Thyroid gland (tissue), 4 donors: ENCODE measurements at regions not wholly inside any gene's neighbourhood (a gene's known extent, or its start where the extent isn't known, plus 50 kb on each side); places are given as distances from the start of the nearest gene placed in this dataset.
"Not testable (repeated sequence)": the region's sequence is repeated elsewhere in the genome, so short reads cannot be mapped to it uniquely, and the experiment has no call there.

ENCODE experiments used
- DNase-seq, 2 donors: peaks; one replicate each; pipeline ENCODE4 v3.0.0-alpha.2; 2019
- H3K27ac ChIP-seq, 3 donors: fragments of 200-600 bp; sonication (generic); 1 replicate in 2 of 3; 2 replicates in 1 of 3; pipeline ENCODE4 v1.5.1; 2016 to 2019; ENCODE audit warnings: mild to moderate bottlenecking in 1 of 3, moderate library complexity in 1 of 3
- H3K27me3 ChIP-seq: fragments of 200-600 bp; sonication (generic); one replicate; pipeline ENCODE4 v1.5.1; 2019
- H3K36me3 ChIP-seq, 2 donors: fragments of 200-600 bp; sonication (generic); one replicate each; pipeline ENCODE4 v1.5.1; 2016 to 2019
- H3K4me1 ChIP-seq, 2 donors: fragments of 200-600 bp; sonication (generic); one replicate each; pipeline ENCODE4 v1.5.1; 2017 to 2019
- H3K4me3 ChIP-seq, 3 donors: fragments of 200-600 bp; sonication (generic); replicated peaks in 1 of 3; 1 replicate in 2 of 3; 2 replicates in 1 of 3; pipeline ENCODE4 v1.5.1; 2016; ENCODE audit warnings: mild to moderate bottlenecking in 1 of 3
- H3K9me3 ChIP-seq: fragments of 200-600 bp; sonication (generic); one replicate; pipeline ENCODE4 v1.5.1; 2017
- POLR2A ChIP-seq, 2 donors: fragments of 450-650 bp; IDR thresholded peaks; one replicate each; pipeline ENCODE4 v1.6.1; 2017; ENCODE audit warnings: antibody characterized with exemption in 2 of 2, mild to moderate bottlenecking in 2 of 2, moderate library complexity in 1 of 2
- WGBS, 2 donors: methylation state at CpG; one replicate each; pipeline ENCODE4 v1.1.5; 2017; 5-methylcytosine and 5-hydroxymethylcytosine counted together
- intact Hi-C: fragments of 100-400 bp; cut with DNase I; formaldehyde crosslinking; loops from one replicate; pipeline ENCODE4 v1.15.1; 2023
- TF ChIP-seq, protein P1 (sequence below), 6 experiments: fragments of 200-600 bp in 3 of 6; fragments of 450-650 bp in 3 of 6; sonication (generic) in 3 of 6; IDR thresholded peaks; one replicate each; pipeline ENCODE4 v1.5.1; 2016 to 2019; ENCODE audit warnings: antibody characterized with exemption in 6 of 6, mild to moderate bottlenecking in 2 of 6, inconsistent platforms in 1 of 6, moderate library complexity in 1 of 6

- WGBS, 2 donors: 31 to 56% methylated on average over 6 to 7 of the region's 7 CpGs
- intact Hi-C loops: no loop called here
Measured at GRCh38 chr13:40371531-40372125, 294.8 kb downstream of the FOXO1 start.

DNA sequence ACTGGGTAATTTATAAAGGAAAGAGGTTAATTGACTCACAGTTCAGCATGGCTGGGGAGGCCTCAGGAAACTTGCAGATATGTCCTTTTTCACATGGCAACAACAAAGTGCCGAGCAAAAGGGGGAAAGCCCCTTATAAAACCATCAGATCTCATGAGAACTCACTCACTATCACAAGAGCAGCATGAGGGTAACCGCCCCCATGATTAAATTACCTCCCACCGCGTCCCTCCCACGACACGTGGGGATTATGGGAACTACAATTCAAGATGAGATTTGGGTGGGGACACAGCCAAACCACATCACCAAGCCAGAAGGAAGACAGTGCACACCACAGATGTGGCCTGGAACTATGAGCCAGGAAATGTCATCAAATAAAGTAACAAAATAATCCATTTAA lies 292.8 kb downstream of the FOXO1 start:
- H3K36me3 ChIP-seq, H3K9me3 ChIP-seq, H3K4me3 ChIP-seq, H3K27me3 ChIP-seq, H3K27ac ChIP-seq, DNase-seq, intact Hi-C loops: not testable (repeated sequence)
- H3K4me1 ChIP-seq: peaks cover 7 to 11% of the 10 kb centered on the region in 2 donors
- WGBS, 2 donors: 78 to 91% methylated on average over 6 of the region's 6 CpGs

More at GRCh38 chr13:40371531-40372125, 294.8 kb downstream of the FOXO1 start:
- Histone ChIP-seq H3K9me3 (no peaks in the 10 kb centered on the region), H3K27me3 (no peaks in the 10 kb centered on the region), H3K4me3 (no peak overlapping the region), H3K27ac (no peak overlapping the region), H3K4me1 (peaks cover 7 to 11% of the 10 kb centered on the region in 2 donors), H3K36me3 (no peaks in the 10 kb centered on the region)
- TF ChIP-seq, protein P1, sequence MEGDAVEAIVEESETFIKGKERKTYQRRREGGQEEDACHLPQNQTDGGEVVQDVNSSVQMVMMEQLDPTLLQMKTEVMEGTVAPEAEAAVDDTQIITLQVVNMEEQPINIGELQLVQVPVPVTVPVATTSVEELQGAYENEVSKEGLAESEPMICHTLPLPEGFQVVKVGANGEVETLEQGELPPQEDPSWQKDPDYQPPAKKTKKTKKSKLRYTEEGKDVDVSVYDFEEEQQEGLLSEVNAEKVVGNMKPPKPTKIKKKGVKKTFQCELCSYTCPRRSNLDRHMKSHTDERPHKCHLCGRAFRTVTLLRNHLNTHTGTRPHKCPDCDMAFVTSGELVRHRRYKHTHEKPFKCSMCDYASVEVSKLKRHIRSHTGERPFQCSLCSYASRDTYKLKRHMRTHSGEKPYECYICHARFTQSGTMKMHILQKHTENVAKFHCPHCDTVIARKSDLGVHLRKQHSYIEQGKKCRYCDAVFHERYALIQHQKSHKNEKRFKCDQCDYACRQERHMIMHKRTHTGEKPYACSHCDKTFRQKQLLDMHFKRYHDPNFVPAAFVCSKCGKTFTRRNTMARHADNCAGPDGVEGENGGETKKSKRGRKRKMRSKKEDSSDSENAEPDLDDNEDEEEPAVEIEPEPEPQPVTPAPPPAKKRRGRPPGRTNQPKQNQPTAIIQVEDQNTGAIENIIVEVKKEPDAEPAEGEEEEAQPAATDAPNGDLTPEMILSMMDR (IDR thresholded peaks at IDR 0.05): no peak
- no peak for TF ChIP-seq POLR2A (IDR thresholded peaks at IDR 0.05)
- DNase-seq: peak; percentile 48 to 53

- peak in 1 of 2 donors; percentile 22 for DNase-seq
- H3K4me3 ChIP-seq: no peak overlapping the region
Measured at GRCh38 chr13:40375489-40376171, 290.8 kb downstream of the FOXO1 start.

DNA sequence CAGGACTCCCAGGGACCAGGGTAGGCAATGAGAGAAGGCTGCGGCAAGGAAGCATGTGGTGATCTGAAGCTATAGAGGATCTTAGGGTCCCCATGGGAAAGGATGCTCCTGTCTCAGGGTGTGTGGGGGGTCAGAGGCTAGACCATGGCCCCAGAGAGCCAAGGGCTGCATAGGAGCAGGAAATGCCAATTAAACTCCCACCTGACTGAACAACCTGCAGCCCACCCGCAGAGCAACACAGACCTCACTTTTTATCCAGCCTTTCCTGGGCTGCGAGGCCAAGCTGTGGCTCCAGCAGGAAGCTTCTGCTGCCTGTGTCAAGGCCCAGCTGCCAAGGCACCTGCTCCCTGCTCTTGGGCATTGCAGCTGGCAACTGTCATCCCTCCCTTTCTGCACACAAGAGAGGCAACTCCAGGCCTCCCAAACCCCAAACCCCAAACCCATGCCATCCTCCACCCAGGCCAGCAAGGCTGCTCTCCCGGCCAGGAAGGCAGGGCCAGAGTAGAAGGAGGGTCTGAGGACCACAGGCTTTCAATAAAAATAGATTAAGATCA lies 290.1 kb downstream of the FOXO1 start:
- no peak overlapping the region for H3K27ac ChIP-seq
- H3K4me1 ChIP-seq: peaks cover 7 to 10% of the 10 kb centered on the region in 2 donors
- no peak overlapping the region for H3K4me3 ChIP-seq
- H3K9me3 ChIP-seq: no peaks in the 10 kb centered on the region
- H3K27me3 ChIP-seq: no peaks in the 10 kb centered on the region
- TF ChIP-seq, protein P1 (IDR thresholded peaks at IDR 0.05): no peak
- TF ChIP-seq POLR2A (IDR thresholded peaks at IDR 0.05): no peak
- H3K36me3 ChIP-seq: no peaks in the 10 kb centered on the region
- intact Hi-C loops: no loop called here
- WGBS, 2 donors: 89 to 91% methylated on average over 3 to 4 of the region's 4 CpGs
- no peak for DNase-seq

More at GRCh38 chr13:40375489-40376171, 290.8 kb downstream of the FOXO1 start:
- Histone ChIP-seq H3K27me3 (no peaks in the 10 kb centered on the region), H3K36me3 (no peaks in the 10 kb centered on the region), H3K4me1 (peaks cover 7 to 11% of the 10 kb centered on the region in 2 donors), H3K9me3 (no peaks in the 10 kb centered on the region), H3K27ac (no peak overlapping the region)
- WGBS, 2 donors: 80 to 87% methylated on average over 7 of the region's 7 CpGs
- intact Hi-C loops: no loop called here
- TF ChIP-seq POLR2A (IDR thresholded peaks at IDR 0.05): no peak
- TF ChIP-seq, protein P1 (IDR thresholded peaks at IDR 0.05): no peak

GRCh38 chr13:40376867-40377535 lies 289.4 kb downstream of the FOXO1 start:
- Histone ChIP-seq H3K9me3 (no peaks in the 10 kb centered on the region), H3K27ac (no peak overlapping the region), H3K27me3 (no peaks in the 10 kb centered on the region), H3K36me3 (no peaks in the 10 kb centered on the region), H3K4me3 (no peak overlapping the region), H3K4me1 (peaks cover under 1 to 3% of the 10 kb centered on the region in 2 donors)
- TF ChIP-seq, protein P1 (IDR thresholded peaks at IDR 0.05): no peak
- intact Hi-C loops: no loop called here
- 68 to 75% methylated on average over 10 of the region's 10 CpGs for WGBS, 2 donors
- DNase-seq: no peak
